MM.1S (cell line): ENCODE measurements at regions not wholly inside any gene's neighbourhood (a gene's known extent, or its start where the extent isn't known, plus 50 kb on each side); places are given as distances from the start of the nearest gene placed in this dataset.

Experiments
- DNase-seq: peaks from one replicate; pipeline ENCODE4 v3.0.0-alpha.2; 2015
- H2AFZ ChIP-seq: fragments of 300-600 bp; sonication (generic); 2 replicates; pipeline ENCODE4 v1.6.0; 2016; ENCODE audit warnings: antibody characterized with exemption, low read length
- H3F3A ChIP-seq: fragments of 300-600 bp; sonication (generic); 2 replicates; pipeline ENCODE4 v1.6.1; 2016; ENCODE audit warnings: mild to moderate bottlenecking, antibody characterized with exemption, low read length, moderate library complexity, mixed read lengths; ENCODE audit not compliant: insufficient read depth
- H3K27ac ChIP-seq: fragments of 300-600 bp; sonication (generic); 2 replicates; pipeline ENCODE4 v1.5.1; 2016; ENCODE audit warnings: mild to moderate bottlenecking, low read length
- H3K27me3 ChIP-seq: fragments of 300-600 bp; sonication (generic); replicated peaks from 2 replicates; pipeline ENCODE4 v1.6.0; 2016; ENCODE audit warnings: low read length; ENCODE audit not compliant: insufficient read depth
- H3K36me3 ChIP-seq: fragments of 300-600 bp; sonication (generic); replicated peaks from 2 replicates; pipeline ENCODE4 v1.6.1; 2016; ENCODE audit warnings: mild to moderate bottlenecking, low read length, mixed read lengths; ENCODE audit not compliant: insufficient read depth
- H3K4me1 ChIP-seq: fragments of 300-600 bp; sonication (generic); 2 replicates; pipeline ENCODE4 v1.6.1; 2016; ENCODE audit warnings: low read length, mixed read lengths
- H3K4me2 ChIP-seq: fragments of 300-600 bp; sonication (generic); 2 replicates; pipeline ENCODE4 v1.6.0; 2016; ENCODE audit warnings: low read depth, low read length
- H3K4me3 ChIP-seq: fragments of 300-600 bp; sonication (generic); 2 replicates; pipeline ENCODE4 v1.5.1; 2016; ENCODE audit warnings: low read length, mixed read lengths
- H3K79me2 ChIP-seq: fragments of 300-600 bp; sonication (generic); 2 replicates; pipeline ENCODE4 v1.6.1; 2016; ENCODE audit warnings: mixed run types, low read length, mixed read lengths
- H3K9ac ChIP-seq: fragments of 300-600 bp; sonication (generic); 2 replicates; pipeline ENCODE4 v1.6.1; 2016; ENCODE audit warnings: low read length, mixed read lengths
- H3K9me2 ChIP-seq: fragments of 300-600 bp; sonication (generic); replicated peaks from 2 replicates; pipeline ENCODE4 v1.6.1; 2016; ENCODE audit warnings: mild to moderate bottlenecking, low read length, mixed read lengths; ENCODE audit not compliant: insufficient read depth
- H3K9me3 ChIP-seq: fragments of 300-600 bp; sonication (generic); replicated peaks from 2 replicates; pipeline ENCODE4 v1.6.1; 2016; ENCODE audit warnings: mild to moderate bottlenecking, low read length, mixed read lengths; ENCODE audit not compliant: insufficient read depth
- H4K20me1 ChIP-seq: fragments of 300-600 bp; sonication (generic); 2 replicates; pipeline ENCODE4 v1.6.1; 2016; ENCODE audit warnings: mild to moderate bottlenecking, low read length, moderate library complexity, mixed read lengths; ENCODE audit not compliant: insufficient read depth
- CTCF ChIP-seq: fragments of 300-600 bp; sonication (generic); IDR thresholded peaks from 2 replicates; pipeline ENCODE4 v1.5.1; 2016; ENCODE audit warnings: antibody characterized with exemption, low read length, mixed read lengths
- EZH2 ChIP-seq: fragments of 300-600 bp; sonication (generic); optimal IDR thresholded peaks from 2 replicates; pipeline ENCODE3; 2017; ENCODE audit warnings: low read depth, mild to moderate bottlenecking, antibody characterized with exemption, low read length, mixed read lengths
- EZH2phosphoT487 ChIP-seq: fragments of 300-600 bp; sonication (generic); IDR thresholded peaks from 2 replicates; pipeline ENCODE4 v1.6.1; 2018; ENCODE audit warnings: antibody characterized with exemption, low read length

GRCh38 chr6:10151144-10151915, 263.5 kb downstream of the TFAP2A start:
- DNase-seq: no peak
- Histone ChIP-seq H3K4me2 (no peak overlapping the region), H3K4me1 (no peaks in the 10 kb centered on the region), H2AFZ (no peak overlapping the region), H3K36me3 (no peaks in the 10 kb centered on the region), H3K9ac (no peak overlapping the region), H3K27ac (no peak overlapping the region), H3K79me2 (no peaks in the 10 kb centered on the region), H4K20me1 (no peaks in the 10 kb centered on the region), H3K27me3 (no peaks in the 10 kb centered on the region), H3K9me3 (no peaks in the 10 kb centered on the region), H3K4me3 (no peak overlapping the region), H3F3A (no peaks in the 10 kb centered on the region), H3K9me2 (no peaks in the 10 kb centered on the region)
- TF ChIP-seq EZH2phosphoT487: no peak

GRCh38 chr6:10149603-10150002, 265.3 kb downstream of the TFAP2A start:
- H3K36me3 ChIP-seq: no peaks in the 10 kb centered on the region
- no peaks in the 10 kb centered on the region for H3K9me3 ChIP-seq
- no peaks in the 10 kb centered on the region for H3K27me3 ChIP-seq
- no peaks in the 10 kb centered on the region for H4K20me1 ChIP-seq
- H3F3A ChIP-seq: no peaks in the 10 kb centered on the region
- H3K4me3 ChIP-seq: no peak overlapping the region
- no peak for DNase-seq
- no peak overlapping the region for H3K27ac ChIP-seq
- no peak overlapping the region for H3K4me2 ChIP-seq
- no peak overlapping the region for H2AFZ ChIP-seq
- TF ChIP-seq CTCF (no peak), EZH2phosphoT487 (no peak), EZH2 (no peak)
- H3K9ac ChIP-seq: no peak overlapping the region
- H3K4me1 ChIP-seq: no peaks in the 10 kb centered on the region
- H3K9me2 ChIP-seq: no peaks in the 10 kb centered on the region
- no peaks in the 10 kb centered on the region for H3K79me2 ChIP-seq

GRCh38 chr6:10146715-10147451, 268.0 kb downstream of the TFAP2A start:
- Histone ChIP-seq H3K9me2 (no peaks in the 10 kb centered on the region), H3K79me2 (no peaks in the 10 kb centered on the region), H3K27me3 (no peaks in the 10 kb centered on the region), H4K20me1 (no peaks in the 10 kb centered on the region), H3K9me3 (no peaks in the 10 kb centered on the region), H3K9ac (peak overlapping the region; percentile 40; the same call in 1 of the 2 replicates), H3F3A (no peaks in the 10 kb centered on the region), H2AFZ (peak overlapping the region; percentile 91), H3K4me1 (no peaks in the 10 kb centered on the region), H3K27ac (no peak overlapping the region), H3K4me2 (peak overlapping the region; percentile 72), H3K4me3 (peak overlapping the region; percentile 45), H3K36me3 (no peaks in the 10 kb centered on the region)
- DNase-seq: peak; percentile 57
- TF ChIP-seq EZH2phosphoT487 (no peak), CTCF (no peak), EZH2 (no peak)
